SK-N-SH (cell line): ENCODE measurements at regions not wholly inside any gene's neighbourhood (a gene's known extent, or its start where the extent isn't known, plus 50 kb on each side); places are given as distances from the start of the nearest gene placed in this dataset.

Experiments used
- ELF1 ChIP-seq: IDR thresholded peaks from 2 replicates; pipeline ENCODE4 v1.4.0; 2012
- EP300 ChIP-seq, 2 experiments: IDR thresholded peaks; 2 replicates each; pipeline versions ENCODE4 v1.4.0 to v1.6.1; 2012; ENCODE audit warnings: borderline replicate concordance in 1 of 2, low read depth in 1 of 2, low read length in 1 of 2
- EZH2phosphoT487 ChIP-seq: fragments of 200-600 bp; sonication (generic); IDR thresholded peaks from 2 replicates; pipeline ENCODE4 v1.6.1; 2017; ENCODE audit warnings: low read depth, mixed run types, mild to moderate bottlenecking, antibody characterized with exemption, moderate library complexity, borderline replicate concordance
- FOXJ3 ChIP-seq: sonication (generic); formaldehyde crosslinking; IDR thresholded peaks from 2 replicates; pipeline ENCODE4 v1.5.1; 2020; ENCODE audit warnings: mild to moderate bottlenecking, missing genetic modification reagents
- GABPA ChIP-seq: IDR thresholded peaks from 2 replicates; pipeline ENCODE4 v1.4.0; 2012; ENCODE audit warnings: low read depth, mild to moderate bottlenecking
- JUND ChIP-seq: IDR thresholded peaks from 2 replicates; pipeline ENCODE4 v1.4.0; 2012
- MAX ChIP-seq: IDR thresholded peaks from 2 replicates; pipeline ENCODE4 v1.4.0; 2012; ENCODE audit warnings: low read depth
- MEF2A ChIP-seq: IDR thresholded peaks from 2 replicates; pipeline ENCODE4 v1.4.0; 2012; ENCODE audit warnings: low read depth, borderline replicate concordance
- POLR2AphosphoS5 ChIP-seq: IDR thresholded peaks from 2 replicates; pipeline ENCODE4 v1.6.1; 2012; ENCODE audit warnings: low read depth, low read length
- REST ChIP-seq: IDR thresholded peaks from 2 replicates; pipeline ENCODE4 v1.6.1; 2012; ENCODE audit warnings: mild to moderate bottlenecking, low read depth, low read length, moderate library complexity
- RFX5 ChIP-seq: IDR thresholded peaks from 2 replicates; pipeline ENCODE4 v1.6.1; 2012; ENCODE audit warnings: mild to moderate bottlenecking, improper control_type of control experiment, low read length
- RXRA ChIP-seq: IDR thresholded peaks from 2 replicates; pipeline ENCODE4 v1.4.0; 2012; ENCODE audit warnings: low read depth, mild to moderate bottlenecking, borderline replicate concordance
- ZBTB33 ChIP-seq: IDR thresholded peaks from 2 replicates; pipeline ENCODE4 v1.4.0; 2012; ENCODE audit warnings: low read depth, borderline replicate concordance
- TF ChIP-seq, protein P1 (sequence below): fragments of 200-600 bp; sonication (generic); IDR thresholded peaks from 2 replicates; pipeline ENCODE4 v1.6.1; 2017; ENCODE audit warnings: antibody characterized with exemption, mild to moderate bottlenecking, moderate library complexity

DNA sequence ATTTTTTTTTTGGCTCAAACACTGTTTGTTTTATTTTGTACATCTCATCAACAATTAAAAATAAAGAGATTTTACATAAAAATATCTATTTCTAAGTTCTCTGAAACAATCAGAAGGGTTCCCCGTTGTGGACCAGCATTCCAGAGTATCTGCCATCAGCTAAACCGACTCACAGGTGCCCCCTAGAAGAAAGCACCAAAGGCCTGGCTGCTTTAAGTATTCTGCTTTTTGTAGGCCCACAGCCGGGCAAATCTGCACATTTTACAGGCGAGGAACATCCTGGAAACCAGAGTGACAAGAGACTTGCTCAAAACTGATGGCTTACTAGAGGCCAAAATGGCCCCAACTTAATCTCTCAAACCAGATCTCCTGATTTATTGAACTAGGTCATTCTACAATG, 82.2 kb upstream of the SETBP1 start:
- TF ChIP-seq POLR2AphosphoS5 (no peak), MEF2A (no peak), EZH2phosphoT487 (no peak), REST (no peak), MAX (no peak), ZBTB33 (no peak), GABPA (no peak), RFX5 (no peak), FOXJ3 (CRISPR knock-in tag) (no peak), EP300 (IDR thresholded peaks at IDR 0.05; ENCODE audit: borderline replicate concordance in 1 of 2, low read depth in 1 of 2, low read length in 1 of 2) (no peak), JUND (no peak), RXRA (no peak), ELF1 (no peak)
- TF ChIP-seq, protein P1, sequence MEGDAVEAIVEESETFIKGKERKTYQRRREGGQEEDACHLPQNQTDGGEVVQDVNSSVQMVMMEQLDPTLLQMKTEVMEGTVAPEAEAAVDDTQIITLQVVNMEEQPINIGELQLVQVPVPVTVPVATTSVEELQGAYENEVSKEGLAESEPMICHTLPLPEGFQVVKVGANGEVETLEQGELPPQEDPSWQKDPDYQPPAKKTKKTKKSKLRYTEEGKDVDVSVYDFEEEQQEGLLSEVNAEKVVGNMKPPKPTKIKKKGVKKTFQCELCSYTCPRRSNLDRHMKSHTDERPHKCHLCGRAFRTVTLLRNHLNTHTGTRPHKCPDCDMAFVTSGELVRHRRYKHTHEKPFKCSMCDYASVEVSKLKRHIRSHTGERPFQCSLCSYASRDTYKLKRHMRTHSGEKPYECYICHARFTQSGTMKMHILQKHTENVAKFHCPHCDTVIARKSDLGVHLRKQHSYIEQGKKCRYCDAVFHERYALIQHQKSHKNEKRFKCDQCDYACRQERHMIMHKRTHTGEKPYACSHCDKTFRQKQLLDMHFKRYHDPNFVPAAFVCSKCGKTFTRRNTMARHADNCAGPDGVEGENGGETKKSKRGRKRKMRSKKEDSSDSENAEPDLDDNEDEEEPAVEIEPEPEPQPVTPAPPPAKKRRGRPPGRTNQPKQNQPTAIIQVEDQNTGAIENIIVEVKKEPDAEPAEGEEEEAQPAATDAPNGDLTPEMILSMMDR = no peak
